GM03348 (cell line): ENCODE measurements at regions not wholly inside any gene's neighbourhood (a gene's known extent, or its start where the extent isn't known, plus 50 kb on each side); places are given as distances from the start of the nearest gene placed in this dataset.
A peak's percentile ranks its signal among the peaks of the same experiment; 100 is the strongest.
"Not testable (repeated sequence)": the region's sequence is repeated elsewhere in the genome, so short reads cannot be mapped to it uniquely, and the experiment has no call there.

Experiments
- DNase-seq: peaks from one replicate; pipeline ENCODE4 v3.0.0; 2012; ENCODE audit warnings: low spot score

GRCh38 chr14:29982171-29982570 is 54.5 kb upstream of the PRKD1 start:
- DNase-seq = no peak

- DNase-seq = no peak
These were observed 55.3 kb upstream of the PRKD1 start for GRCh38 chr14:29982993-29983392.

GRCh38 chr14:29990344-29990857 is 62.8 kb upstream of the PRKD1 start:
- not testable (repeated sequence) for DNase-seq

GRCh38 chr14:29990993-29991392 is 63.3 kb upstream of the PRKD1 start:
- no peak for DNase-seq

GRCh38 chr14:29993143-29993542 is 65.5 kb upstream of the PRKD1 start:
- no peak for DNase-seq

GRCh38 chr14:29999013-29999539 is 71.4 kb upstream of the PRKD1 start:
- no peak for DNase-seq

- DNase-seq = no peak
These were observed 75.2 kb upstream of the PRKD1 start for GRCh38 chr14:30002859-30003258.

GRCh38 chr14:30005114-30005808 is 77.6 kb upstream of the PRKD1 start:
- peak; percentile 72 for DNase-seq

- DNase-seq = no peak
These were observed 79.0 kb upstream of the PRKD1 start for GRCh38 chr14:30006695-30007094.

GRCh38 chr14:30015489-30015888 is 87.8 kb upstream of the PRKD1 start:
- DNase-seq = peak; percentile 16

- no peak for DNase-seq
These were observed 88.4 kb upstream of the PRKD1 start for GRCh38 chr14:30016002-30016401.

GRCh38 chr14:30017370-30017993 is 89.8 kb upstream of the PRKD1 start:
- no peak for DNase-seq

- no peak for DNase-seq
These were observed 92.6 kb upstream of the PRKD1 start for GRCh38 chr14:30020271-30020670.

GRCh38 chr14:30020687-30021086 is 93.0 kb upstream of the PRKD1 start:
- DNase-seq = no peak

GRCh38 chr14:30023350-30023749 is 95.7 kb upstream of the PRKD1 start:
- DNase-seq = not testable (repeated sequence)

- peak; percentile 15 for DNase-seq
These were observed 106.5 kb upstream of the PRKD1 start for GRCh38 chr14:30034152-30034551.

GRCh38 chr14:30035361-30035760 is 107.7 kb upstream of the PRKD1 start:
- no peak for DNase-seq

- no peak for DNase-seq
These were observed 118.1 kb upstream of the PRKD1 start for GRCh38 chr14:30045720-30046119.

GRCh38 chr14:30053103-30053502 is 125.5 kb upstream of the PRKD1 start:
- no peak for DNase-seq

GRCh38 chr14:30054201-30054600 is 126.6 kb upstream of the PRKD1 start:
- DNase-seq = no peak

GRCh38 chr14:30058401-30058800 is 130.8 kb upstream of the PRKD1 start:
- no peak for DNase-seq

GRCh38 chr14:30063746-30064145 is 136.1 kb upstream of the PRKD1 start:
- no peak for DNase-seq

- DNase-seq = peak; percentile 35
These were observed 136.8 kb upstream of the PRKD1 start for GRCh38 chr14:30064454-30064853.
